ENCODE measurements at regions not wholly inside any gene's neighbourhood (a gene's known extent, or its start where the extent isn't known, plus 50 kb on each side); places are given as distances from the start of the nearest gene placed in this dataset.

DNA sequence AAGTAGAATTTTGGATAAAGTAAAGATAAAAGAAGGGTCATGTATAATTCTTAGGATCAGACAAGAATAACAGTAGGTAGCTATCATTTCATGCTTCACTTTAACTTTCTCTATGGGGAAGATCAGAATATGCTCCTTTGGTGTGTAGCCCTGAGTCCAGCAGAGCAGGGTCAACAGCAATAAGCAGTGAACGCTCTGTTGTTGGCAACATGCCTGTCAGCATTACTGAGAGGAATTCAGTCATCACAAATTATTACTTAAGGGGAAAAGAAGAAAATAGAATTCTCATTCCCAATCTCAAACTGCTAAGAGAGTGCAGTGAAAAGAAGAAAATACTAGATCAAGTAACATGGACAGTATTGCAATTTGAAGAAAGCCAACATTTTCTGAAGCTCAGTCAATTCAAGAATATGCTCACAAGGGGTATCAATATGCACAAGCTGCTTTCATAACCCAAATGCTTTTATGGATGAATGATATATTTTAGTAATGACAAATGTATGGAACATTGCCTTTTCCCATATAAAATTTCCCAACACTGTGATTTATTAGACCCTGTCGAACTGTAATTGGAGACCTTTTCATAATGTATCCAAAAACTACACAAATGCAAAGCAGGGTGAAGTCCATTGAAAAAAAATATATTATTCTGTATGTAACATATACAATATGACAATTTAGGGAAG, 1359.4 kb downstream of the EFNA5 start:
- no peaks in the 10 kb centered on the region for H3K9me2 ChIP-seq (replicated peaks; ENCODE audit: insufficient read depth)
- 80% methylated on average over 2 of the region's 2 CpGs for WGBS (ENCODE audit: low lambda C conversion rate, missing lambda C conversion rate)
- no peak for DNase-seq (ENCODE audit: low spot score)
- H3K4me2 ChIP-seq = no peak overlapping the region
- H2AFZ ChIP-seq = no peak overlapping the region
- TF ChIP-seq EZH2 (IDR thresholded peaks at IDR 0.05; ENCODE audit: borderline replicate concordance) (no peak), EZH2phosphoT487 (IDR thresholded peaks at IDR 0.05; ENCODE audit: low read depth, severe bottlenecking, unreplicated experiment) (no peak)
- TF ChIP-seq, protein P1, sequence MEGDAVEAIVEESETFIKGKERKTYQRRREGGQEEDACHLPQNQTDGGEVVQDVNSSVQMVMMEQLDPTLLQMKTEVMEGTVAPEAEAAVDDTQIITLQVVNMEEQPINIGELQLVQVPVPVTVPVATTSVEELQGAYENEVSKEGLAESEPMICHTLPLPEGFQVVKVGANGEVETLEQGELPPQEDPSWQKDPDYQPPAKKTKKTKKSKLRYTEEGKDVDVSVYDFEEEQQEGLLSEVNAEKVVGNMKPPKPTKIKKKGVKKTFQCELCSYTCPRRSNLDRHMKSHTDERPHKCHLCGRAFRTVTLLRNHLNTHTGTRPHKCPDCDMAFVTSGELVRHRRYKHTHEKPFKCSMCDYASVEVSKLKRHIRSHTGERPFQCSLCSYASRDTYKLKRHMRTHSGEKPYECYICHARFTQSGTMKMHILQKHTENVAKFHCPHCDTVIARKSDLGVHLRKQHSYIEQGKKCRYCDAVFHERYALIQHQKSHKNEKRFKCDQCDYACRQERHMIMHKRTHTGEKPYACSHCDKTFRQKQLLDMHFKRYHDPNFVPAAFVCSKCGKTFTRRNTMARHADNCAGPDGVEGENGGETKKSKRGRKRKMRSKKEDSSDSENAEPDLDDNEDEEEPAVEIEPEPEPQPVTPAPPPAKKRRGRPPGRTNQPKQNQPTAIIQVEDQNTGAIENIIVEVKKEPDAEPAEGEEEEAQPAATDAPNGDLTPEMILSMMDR (IDR thresholded peaks at IDR 0.05; ENCODE audit: poor library complexity) = no peak
- H3K4me3 ChIP-seq = no peak overlapping the region
- no peaks in the 10 kb centered on the region for H3K36me3 ChIP-seq (replicated peaks; ENCODE audit: insufficient read depth, low read depth)
- H3K9me3 ChIP-seq (ENCODE audit: low read depth) = no peaks in the 10 kb centered on the region
- H3K27me3 ChIP-seq = no peaks in the 10 kb centered on the region
- H3K4me1 ChIP-seq (ENCODE audit: insufficient read depth) = no peaks in the 10 kb centered on the region
- no peaks in the 10 kb centered on the region for H4K20me1 ChIP-seq (ENCODE audit: insufficient read depth, poor library complexity, severe bottlenecking)
- no peak overlapping the region for H3K27ac ChIP-seq
- H3K79me2 ChIP-seq = no peaks in the 10 kb centered on the region

DNA sequence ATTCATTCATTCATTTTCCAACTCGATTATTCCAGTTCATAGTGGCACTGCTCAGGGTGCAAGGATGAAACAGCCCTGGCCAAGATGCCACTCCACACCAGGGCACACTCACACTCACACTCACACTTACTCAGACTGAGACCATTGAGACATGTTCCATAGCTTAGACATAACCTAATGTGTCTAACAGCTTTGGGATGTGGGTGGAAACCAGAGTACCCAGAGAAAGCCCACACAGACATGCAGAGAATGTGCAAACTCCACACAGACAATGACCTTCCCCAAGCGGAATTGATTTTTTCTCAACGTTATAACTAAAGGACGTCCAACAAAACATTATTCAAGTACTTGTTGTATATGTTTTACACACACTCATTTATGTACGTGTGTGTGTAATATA, 1363.5 kb downstream of the EFNA5 start:
- H3K4me3 ChIP-seq = no peak overlapping the region
- H3K4me2 ChIP-seq = no peak overlapping the region
- H3K9me2 ChIP-seq (replicated peaks; ENCODE audit: insufficient read depth) = no peaks in the 10 kb centered on the region
- no peak overlapping the region for H2AFZ ChIP-seq
- DNase-seq (ENCODE audit: low spot score) = no peak
- no peaks in the 10 kb centered on the region for H3K4me1 ChIP-seq (ENCODE audit: insufficient read depth)
- H3K9me3 ChIP-seq (ENCODE audit: low read depth) = no peaks in the 10 kb centered on the region
- WGBS (ENCODE audit: low lambda C conversion rate, missing lambda C conversion rate) = 91% methylated on average over 5 of the region's 5 CpGs
- H3K27me3 ChIP-seq = no peaks in the 10 kb centered on the region
- H3K36me3 ChIP-seq (replicated peaks; ENCODE audit: insufficient read depth, low read depth) = no peaks in the 10 kb centered on the region
- H3K27ac ChIP-seq = no peak overlapping the region
- no peaks in the 10 kb centered on the region for H4K20me1 ChIP-seq (ENCODE audit: insufficient read depth, poor library complexity, severe bottlenecking)
- no peaks in the 10 kb centered on the region for H3K79me2 ChIP-seq
- no peak for TF ChIP-seq EZH2phosphoT487 (IDR thresholded peaks at IDR 0.05; ENCODE audit: low read depth, severe bottlenecking, unreplicated experiment)

DNA sequence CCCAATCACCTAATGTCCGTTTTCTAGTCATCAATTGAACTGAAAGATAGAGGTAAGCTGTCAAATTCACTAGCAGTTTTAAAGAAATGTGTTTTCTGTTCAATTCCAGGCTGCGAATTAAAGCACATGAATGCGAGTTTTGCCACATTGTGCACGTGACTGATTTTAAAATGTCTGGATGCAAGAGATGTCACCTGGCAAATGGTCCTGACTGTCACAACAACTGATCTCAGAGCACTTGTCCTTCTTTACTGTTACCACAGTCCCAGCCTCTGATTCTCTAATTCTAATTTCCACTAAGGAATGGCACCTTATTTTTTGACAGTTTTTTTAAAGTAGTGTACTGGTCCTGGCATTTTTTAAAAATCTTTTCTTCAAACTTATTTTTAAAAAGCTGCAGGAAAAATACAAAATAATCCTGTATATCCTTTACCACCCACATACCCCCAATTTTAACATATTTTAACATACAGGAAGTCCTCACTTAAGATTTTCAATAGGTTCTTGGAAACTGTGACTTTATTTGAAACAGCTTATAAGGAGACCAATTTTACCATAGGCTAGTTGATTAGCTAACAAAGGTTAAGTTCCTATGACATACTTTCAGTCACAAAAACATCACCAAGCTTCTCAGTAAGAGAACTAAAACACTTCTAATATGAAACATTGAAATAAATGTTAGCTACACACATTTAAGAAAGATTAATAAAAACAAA, 1364.3 kb downstream of the EFNA5 start:
- no peak overlapping the region for H3K4me2 ChIP-seq
- no peak for DNase-seq (ENCODE audit: low spot score)
- H4K20me1 ChIP-seq (ENCODE audit: insufficient read depth, poor library complexity, severe bottlenecking) = no peaks in the 10 kb centered on the region
- H3K9me3 ChIP-seq (ENCODE audit: low read depth) = no peaks in the 10 kb centered on the region
- WGBS (ENCODE audit: low lambda C conversion rate, missing lambda C conversion rate) = 82% methylated on average over 4 of the region's 4 CpGs
- no peak for TF ChIP-seq EZH2phosphoT487 (IDR thresholded peaks at IDR 0.05; ENCODE audit: low read depth, severe bottlenecking, unreplicated experiment)
- no peak for TF ChIP-seq EZH2 (IDR thresholded peaks at IDR 0.05; ENCODE audit: borderline replicate concordance)
- TF ChIP-seq, protein P1 (IDR thresholded peaks at IDR 0.05; ENCODE audit: poor library complexity) = no peak
- H3K27ac ChIP-seq = no peak overlapping the region
- no peaks in the 10 kb centered on the region for H3K27me3 ChIP-seq
- H3K36me3 ChIP-seq (replicated peaks; ENCODE audit: insufficient read depth, low read depth) = no peaks in the 10 kb centered on the region
- H2AFZ ChIP-seq = no peak overlapping the region
- no peaks in the 10 kb centered on the region for H3K79me2 ChIP-seq
- no peak overlapping the region for H3K4me3 ChIP-seq
- no peaks in the 10 kb centered on the region for H3K4me1 ChIP-seq (ENCODE audit: insufficient read depth)
- H3K9me2 ChIP-seq (replicated peaks; ENCODE audit: insufficient read depth) = no peaks in the 10 kb centered on the region

DNA sequence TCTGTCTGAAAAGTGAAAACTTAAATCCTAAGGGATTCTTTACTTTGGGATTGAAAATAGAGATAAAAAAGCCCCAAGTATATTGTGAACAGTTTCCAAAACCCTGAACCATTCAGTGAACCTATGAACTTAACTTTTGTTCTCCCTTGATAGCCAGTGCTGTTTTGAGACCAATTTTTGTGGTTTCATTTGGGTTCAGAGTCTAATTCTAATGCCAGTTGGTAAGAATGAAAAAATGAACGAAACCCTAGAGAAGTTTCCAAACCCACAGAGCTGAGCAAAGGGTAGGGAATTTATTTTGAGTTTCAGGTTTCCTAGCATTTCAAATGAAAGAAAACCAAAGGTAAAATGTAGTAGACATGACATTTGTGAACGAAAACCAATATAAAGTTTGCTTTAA, 1366.8 kb downstream of the EFNA5 start:
- Histone ChIP-seq H3K27me3 (no peaks in the 10 kb centered on the region), H3K4me3 (no peak overlapping the region), H3K36me3 (replicated peaks; ENCODE audit: insufficient read depth, low read depth) (no peaks in the 10 kb centered on the region), H3K27ac (no peak overlapping the region), H3K4me2 (no peak overlapping the region), H3K79me2 (no peaks in the 10 kb centered on the region), H3K9me2 (replicated peaks; ENCODE audit: insufficient read depth) (no peaks in the 10 kb centered on the region), H3K4me1 (ENCODE audit: insufficient read depth) (no peaks in the 10 kb centered on the region), H3K9me3 (ENCODE audit: low read depth) (no peaks in the 10 kb centered on the region), H2AFZ (no peak overlapping the region), H4K20me1 (ENCODE audit: insufficient read depth, poor library complexity, severe bottlenecking) (no peaks in the 10 kb centered on the region)
- no peak for DNase-seq (ENCODE audit: low spot score)
- TF ChIP-seq, protein P1 (IDR thresholded peaks at IDR 0.05; ENCODE audit: poor library complexity) = no peak
- TF ChIP-seq EZH2phosphoT487 (IDR thresholded peaks at IDR 0.05; ENCODE audit: low read depth, severe bottlenecking, unreplicated experiment) (no peak), EZH2 (IDR thresholded peaks at IDR 0.05; ENCODE audit: borderline replicate concordance) (no peak)
- WGBS (ENCODE audit: low lambda C conversion rate, missing lambda C conversion rate) = 93% methylated on average over 2 of the region's 2 CpGs
